ENCODE measurements at regions not wholly inside any gene's neighbourhood (a gene's known extent, or its start where the extent isn't known, plus 50 kb on each side); places are given as distances from the start of the nearest gene placed in this dataset.

GRCh38 chr12:13328535-13328934 is 132.0 kb downstream of the EMP1 start:
- no peak for TF ChIP-seq ZBTB33 (IDR thresholded peaks at IDR 0.05)
- TF ChIP-seq ATF3 (IDR thresholded peaks at IDR 0.05) = no peak
- TF ChIP-seq CTCF (IDR thresholded peaks at IDR 0.05; ENCODE audit: low read depth, low read length, missing input control) = no peak
- TF ChIP-seq JUND (IDR thresholded peaks at IDR 0.05) = no peak
- TF ChIP-seq, protein P1, sequence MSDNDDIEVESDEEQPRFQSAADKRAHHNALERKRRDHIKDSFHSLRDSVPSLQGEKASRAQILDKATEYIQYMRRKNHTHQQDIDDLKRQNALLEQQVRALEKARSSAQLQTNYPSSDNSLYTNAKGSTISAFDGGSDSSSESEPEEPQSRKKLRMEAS (IDR thresholded peaks at IDR 0.05) = no peak
- TF ChIP-seq SP1 (IDR thresholded peaks at IDR 0.05) = no peak
- TF ChIP-seq REST (IDR thresholded peaks at IDR 0.05) = no peak
- TF ChIP-seq TAF1 (conservative IDR thresholded peaks at IDR 0.05) = no peak
- no peak for TF ChIP-seq RAD21 (IDR thresholded peaks at IDR 0.05)
- no peak for TF ChIP-seq EGR1 (IDR thresholded peaks at IDR 0.05; ENCODE audit: low read depth in 2 of 2)
- TF ChIP-seq HNF4G (IDR thresholded peaks at IDR 0.05) = no peak
- no peak for TF ChIP-seq YY1 (IDR thresholded peaks at IDR 0.05)
- no peak for TF ChIP-seq RXRA (IDR thresholded peaks at IDR 0.05)
- no peak for TF ChIP-seq GABPA (IDR thresholded peaks at IDR 0.05 in 1 of 2, conservative IDR thresholded peaks at IDR 0.05 in 1 of 2)

All from liver (tissue), 3 donors.